OCI-LY3 (cell line): ENCODE measurements at regions not wholly inside any gene's neighbourhood (a gene's known extent, or its start where the extent isn't known, plus 50 kb on each side); places are given as distances from the start of the nearest gene placed in this dataset.

ENCODE experiments used
- H2AFZ ChIP-seq: fragments of 200-600, 300-600 bp; shearing (Covaris generic); 2 replicates; pipeline ENCODE4 v1.6.0; 2014; ENCODE audit warnings: antibody characterized with exemption, low read depth, low read length
- H3K27ac ChIP-seq: fragments of 200-600, 300-600 bp; sonication (generic); 2 replicates; pipeline ENCODE4 v1.5.1; 2014; ENCODE audit warnings: mild to moderate bottlenecking, low read length, moderate library complexity, mixed read lengths
- H3K27me3 ChIP-seq: fragments of 200-600, 300-600 bp; sonication (generic); 2 replicates; pipeline ENCODE4 v1.6.1; 2014; ENCODE audit warnings: low read depth, low read length, mixed read lengths
- H3K36me3 ChIP-seq: fragments of 200-600, 300-600 bp; sonication (generic); replicated peaks from 2 replicates; pipeline ENCODE3; 2014; ENCODE audit warnings: low read depth, low read length, mixed read lengths
- H3K4me1 ChIP-seq: fragments of 300-600, 200-600 bp; sonication (generic); 2 replicates; pipeline ENCODE4 v1.6.1; 2014; ENCODE audit warnings: low read length, mixed read lengths
- H3K4me2 ChIP-seq: fragments of 200-600, 300-600 bp; sonication (generic); 2 replicates; pipeline ENCODE4 v1.6.1; 2014; ENCODE audit warnings: low read length, mixed read lengths
- H3K4me3 ChIP-seq: fragments of 300-600, 200-600 bp; sonication (generic); 2 replicates; pipeline ENCODE4 v1.5.1; 2014; ENCODE audit warnings: antibody characterized with exemption, mild to moderate bottlenecking, low read length, moderate library complexity
- H3K79me2 ChIP-seq: fragments of 300-600, 200-600 bp; shearing (Covaris generic); 2 replicates; pipeline ENCODE4 v1.6.1; 2014; ENCODE audit warnings: mild to moderate bottlenecking, low read length, mixed read lengths
- H3K9ac ChIP-seq: fragments of 300-600, 200-600 bp; shearing (Covaris generic); 2 replicates; pipeline ENCODE4 v1.6.0; 2014; ENCODE audit warnings: mild to moderate bottlenecking, low read length, moderate library complexity
- H3K9me3 ChIP-seq: fragments of 200-600, 300-600 bp; shearing (Covaris generic); 2 replicates; pipeline ENCODE4 v1.6.1; 2014; ENCODE audit warnings: low read length, mixed read lengths; ENCODE audit not compliant: insufficient read depth
- H4K20me1 ChIP-seq: fragments of 200-600, 300-600 bp; sonication (generic); 2 replicates; pipeline ENCODE4 v1.6.1; 2016; ENCODE audit warnings: low read length, mixed read lengths; ENCODE audit not compliant: insufficient read depth
- CTCF ChIP-seq: fragments of 200-600, 300-600 bp; sonication (generic); IDR thresholded peaks from 2 replicates; pipeline ENCODE4 v1.5.1; 2014; ENCODE audit warnings: antibody characterized with exemption, low read length, low read depth
- EZH2phosphoT487 ChIP-seq: fragments of 200-600 bp; shearing (Covaris generic); IDR thresholded peaks from 2 replicates; pipeline ENCODE4 v1.6.1; 2018; ENCODE audit warnings: antibody characterized with exemption, mixed run types, low read depth

GRCh38 chr16:65672960-65673359 lies 551.1 kb upstream of the CDH11 start:
- H3K4me2 ChIP-seq, result no peak overlapping the region
- H4K20me1 ChIP-seq, result no peaks in the 10 kb centered on the region
- no peaks in the 10 kb centered on the region for H3K9me3 ChIP-seq
- no peaks in the 10 kb centered on the region for H3K27me3 ChIP-seq
- no peaks in the 10 kb centered on the region for H3K36me3 ChIP-seq
- no peaks in the 10 kb centered on the region for H3K79me2 ChIP-seq
- H3K27ac ChIP-seq, result no peak overlapping the region
- H2AFZ ChIP-seq, result no peak overlapping the region
- no peak for TF ChIP-seq EZH2phosphoT487
- TF ChIP-seq CTCF, result no peak
- no peak overlapping the region for H3K4me3 ChIP-seq
- no peak overlapping the region for H3K9ac ChIP-seq
- H3K4me1 ChIP-seq, result no peaks in the 10 kb centered on the region

- no peak overlapping the region for H3K9ac ChIP-seq
- H2AFZ ChIP-seq, result no peak overlapping the region
Observed at GRCh38 chr16:65671071-65671470, 549.2 kb upstream of the CDH11 start.

GRCh38 chr16:65668064-65668595 lies 546.3 kb upstream of the CDH11 start:
- Histone ChIP-seq H3K9me3 (no peaks in the 10 kb centered on the region), H2AFZ (no peak overlapping the region), H3K4me2 (no peak overlapping the region), H3K4me1 (no peaks in the 10 kb centered on the region), H3K36me3 (no peaks in the 10 kb centered on the region), H4K20me1 (no peaks in the 10 kb centered on the region), H3K79me2 (no peaks in the 10 kb centered on the region), H3K9ac (no peak overlapping the region), H3K27ac (no peak overlapping the region), H3K4me3 (no peak overlapping the region), H3K27me3 (no peaks in the 10 kb centered on the region)
- TF ChIP-seq EZH2phosphoT487 (no peak), CTCF (no peak)

More at GRCh38 chr16:65671071-65671470, 549.2 kb upstream of the CDH11 start:
- no peaks in the 10 kb centered on the region for H3K27me3 ChIP-seq
- no peak for TF ChIP-seq EZH2phosphoT487
- no peak for TF ChIP-seq CTCF
- no peaks in the 10 kb centered on the region for H3K36me3 ChIP-seq
- no peak overlapping the region for H3K27ac ChIP-seq
- H4K20me1 ChIP-seq, result no peaks in the 10 kb centered on the region
- H3K9me3 ChIP-seq, result no peaks in the 10 kb centered on the region
- no peak overlapping the region for H3K4me3 ChIP-seq
- no peaks in the 10 kb centered on the region for H3K4me1 ChIP-seq
- no peak overlapping the region for H3K4me2 ChIP-seq
- no peaks in the 10 kb centered on the region for H3K79me2 ChIP-seq

GRCh38 chr16:65667011-65667578 lies 545.2 kb upstream of the CDH11 start:
- Histone ChIP-seq H2AFZ (no peak overlapping the region), H3K4me1 (no peaks in the 10 kb centered on the region), H3K4me3 (no peak overlapping the region), H3K9ac (no peak overlapping the region), H3K36me3 (no peaks in the 10 kb centered on the region), H3K4me2 (no peak overlapping the region), H3K27me3 (no peaks in the 10 kb centered on the region), H3K27ac (no peak overlapping the region), H3K79me2 (no peaks in the 10 kb centered on the region), H4K20me1 (no peaks in the 10 kb centered on the region), H3K9me3 (no peaks in the 10 kb centered on the region)
- TF ChIP-seq EZH2phosphoT487 (no peak), CTCF (no peak)
